ENCODE measurements at regions not wholly inside any gene's neighbourhood (a gene's known extent, or its start where the extent isn't known, plus 50 kb on each side); places are given as distances from the start of the nearest gene placed in this dataset.

DNA sequence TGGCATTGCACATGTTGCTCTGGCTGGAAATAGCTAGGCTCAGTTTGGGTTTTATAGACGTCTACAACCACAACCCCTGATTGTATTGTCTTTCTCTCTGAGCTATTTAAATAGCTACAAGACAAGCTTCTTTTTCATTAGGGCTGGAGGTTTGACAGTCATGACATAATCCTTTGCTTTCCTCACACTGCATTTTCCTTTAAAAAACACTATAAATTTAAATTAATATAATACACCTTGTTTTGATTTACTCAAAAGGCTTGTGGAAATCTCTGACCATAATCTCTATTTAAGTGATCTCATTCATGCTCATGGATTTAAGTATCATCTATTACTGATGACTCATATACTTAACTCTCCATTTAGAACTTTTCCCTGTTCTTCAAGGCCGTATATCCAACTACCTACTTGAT is 50.4 kb upstream of the PTGFR start:
- no peak for TF ChIP-seq CTCF (IDR thresholded peaks at IDR 0.05)
- no peak for TF ChIP-seq POLR2A (IDR thresholded peaks at IDR 0.05)

Data from esophagus squamous epithelium (tissue), 4 donors.